Keratinocyte (primary cell): ENCODE measurements at regions not wholly inside any gene's neighbourhood (a gene's known extent, or its start where the extent isn't known, plus 50 kb on each side); places are given as distances from the start of the nearest gene placed in this dataset.

Experiments
- DNase-seq: peaks from one replicate; pipeline ENCODE4 v3.0.0-alpha.2; 2011; ENCODE audit warnings: low read depth, missing footprints, low spot score
- FAIRE-seq: peaks from 2 replicates; lab custom pipeline; 2011; peaks lifted over from hg19 to GRCh38; lab: Jason Lieb, UNC
- H2AFZ ChIP-seq: 2 replicates; pipeline ENCODE4 v1.6.0; 2012; ENCODE audit warnings: low read length, control low read depth, inconsistent platforms; ENCODE audit not compliant: control insufficient read depth
- H3K27ac ChIP-seq: 2 replicates; pipeline ENCODE4 v1.5.1; 2011; ENCODE audit warnings: low read length; ENCODE audit not compliant: control insufficient read depth, insufficient read depth
- H3K27me3 ChIP-seq: 3 replicates; pipeline ENCODE4 v1.6.0; 2011; ENCODE audit warnings: low read length; ENCODE audit not compliant: control insufficient read depth, insufficient read depth; ENCODE audit errors: extremely low read depth
- H3K36me3 ChIP-seq, 2 experiments: 2 replicates in 1 of 2; 3 replicates in 1 of 2; pipeline ENCODE4 v1.5.1; 2011; ENCODE audit warnings: low read length in 2 of 2, mild to moderate bottlenecking in 1 of 2; ENCODE audit not compliant: control insufficient read depth in 2 of 2, insufficient read depth in 2 of 2; ENCODE audit errors: extremely low read depth in 1 of 2
- H3K4me1 ChIP-seq: 3 replicates; pipeline ENCODE4 v1.5.1; 2011; ENCODE audit warnings: low read length; ENCODE audit not compliant: control insufficient read depth, insufficient read depth; ENCODE audit errors: extremely low read depth
- H3K4me2 ChIP-seq: 3 replicates; pipeline ENCODE4 v1.6.0; 2011; ENCODE audit warnings: low read depth, low read length; ENCODE audit not compliant: control insufficient read depth, insufficient read depth; ENCODE audit errors: extremely low read depth
- H3K4me3 ChIP-seq, 3 experiments: fragments of 200-600 bp in 1 of 3; sonication (generic) in 1 of 3; 2 replicates in 2 of 3; 3 replicates in 1 of 3; pipeline ENCODE4 v1.5.1; 2011 to 2016; ENCODE audit warnings: low read length in 3 of 3, mild to moderate bottlenecking in 3 of 3, control low read depth in 2 of 3, inconsistent platforms in 1 of 3, low read depth in 1 of 3, mixed read lengths in 1 of 3, mixed run types in 1 of 3, moderate library complexity in 1 of 3; ENCODE audit not compliant: control insufficient read depth in 2 of 3, insufficient read depth in 2 of 3; ENCODE audit errors: extremely low read depth in 1 of 3
- H3K79me2 ChIP-seq: 2 replicates; pipeline ENCODE4 v1.6.0; 2012; ENCODE audit warnings: low read length; ENCODE audit not compliant: control insufficient read depth, insufficient read depth
- H3K9ac ChIP-seq: 3 replicates; pipeline ENCODE4 v1.6.0; 2011; ENCODE audit warnings: low read length; ENCODE audit not compliant: control insufficient read depth, insufficient read depth; ENCODE audit errors: extremely low read depth
- H3K9me1 ChIP-seq: 3 replicates; pipeline ENCODE4 v1.6.0; 2011; ENCODE audit warnings: low read length; ENCODE audit not compliant: control insufficient read depth, insufficient read depth; ENCODE audit errors: extremely low read depth
- H3K9me3 ChIP-seq: 2 replicates; pipeline ENCODE4 v1.5.1; 2012; ENCODE audit warnings: low read depth, low read length; ENCODE audit not compliant: control insufficient read depth
- H4K20me1 ChIP-seq: 3 replicates; pipeline ENCODE4 v1.6.0; 2011; ENCODE audit warnings: low read length; ENCODE audit not compliant: control insufficient read depth, insufficient read depth; ENCODE audit errors: extremely low read depth
- EZH2 ChIP-seq: IDR thresholded peaks from one replicate; pipeline ENCODE4 v1.6.1; 2012; ENCODE audit warnings: inconsistent platforms, mild to moderate bottlenecking, low read length, moderate library complexity
- dilution Hi-C: fragments of 300-500 bp; cut with MboI; formaldehyde crosslinking; loops from one replicate; pipeline ENCODE4 v1.7.0; 2020; ENCODE audit warnings: low sequenced_read_pairs; ENCODE audit not compliant: extremely low pct_ligation_motif_present
- TF ChIP-seq, protein P1 (sequence below), 3 experiments: IDR thresholded peaks in 1 of 3; conservative IDR thresholded peaks in 1 of 3; optimal IDR thresholded peaks in 1 of 3; 2 replicates in 2 of 3; 3 replicates in 1 of 3; pipeline versions ENCODE3 to v1.5.1; 2011; ENCODE audit warnings: low read length in 3 of 3, mild to moderate bottlenecking in 3 of 3, moderate library complexity in 2 of 3, control low read depth in 1 of 3, inconsistent platforms in 1 of 3; ENCODE audit not compliant: insufficient read depth in 2 of 3; ENCODE audit errors: extremely low read depth in 1 of 3

DNA sequence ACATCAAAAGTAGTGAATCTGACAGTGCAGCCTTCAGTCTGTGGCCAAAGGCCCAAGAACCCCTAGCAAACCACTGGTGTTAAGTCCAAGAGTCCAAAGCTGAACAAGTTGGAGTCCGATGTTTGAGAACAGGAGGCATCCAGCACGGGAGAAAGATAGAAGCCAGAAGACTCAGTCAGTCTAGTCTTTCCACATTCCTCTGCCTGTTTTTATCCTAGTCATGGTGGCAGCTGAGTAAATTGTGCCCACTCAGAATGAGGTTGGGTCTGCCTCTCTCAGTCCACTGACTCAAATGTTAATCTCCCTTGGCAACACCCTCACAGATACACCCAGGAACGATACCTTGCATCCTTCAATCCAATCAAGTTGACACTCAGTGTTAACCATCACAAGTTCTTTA lies 1255.4 kb downstream of the LRFN5 start:
- Histone ChIP-seq H4K20me1 (no peaks in the 10 kb centered on the region), H3K9ac (no peak overlapping the region), H3K4me3 (no peak overlapping the region), H3K9me3 (no peaks in the 10 kb centered on the region), H3K36me3 (no peaks in the 10 kb centered on the region), H3K79me2 (no peaks in the 10 kb centered on the region), H3K27me3 (no peaks in the 10 kb centered on the region), H3K9me1 (no peaks in the 10 kb centered on the region), H2AFZ (no peak overlapping the region), H3K4me1 (no peaks in the 10 kb centered on the region), H3K4me2 (no peak overlapping the region), H3K27ac (no peak overlapping the region)
- DNase-seq (no peak), FAIRE-seq (no peak)
- dilution Hi-C loops, result no loop called here
- TF ChIP-seq, protein P1, sequence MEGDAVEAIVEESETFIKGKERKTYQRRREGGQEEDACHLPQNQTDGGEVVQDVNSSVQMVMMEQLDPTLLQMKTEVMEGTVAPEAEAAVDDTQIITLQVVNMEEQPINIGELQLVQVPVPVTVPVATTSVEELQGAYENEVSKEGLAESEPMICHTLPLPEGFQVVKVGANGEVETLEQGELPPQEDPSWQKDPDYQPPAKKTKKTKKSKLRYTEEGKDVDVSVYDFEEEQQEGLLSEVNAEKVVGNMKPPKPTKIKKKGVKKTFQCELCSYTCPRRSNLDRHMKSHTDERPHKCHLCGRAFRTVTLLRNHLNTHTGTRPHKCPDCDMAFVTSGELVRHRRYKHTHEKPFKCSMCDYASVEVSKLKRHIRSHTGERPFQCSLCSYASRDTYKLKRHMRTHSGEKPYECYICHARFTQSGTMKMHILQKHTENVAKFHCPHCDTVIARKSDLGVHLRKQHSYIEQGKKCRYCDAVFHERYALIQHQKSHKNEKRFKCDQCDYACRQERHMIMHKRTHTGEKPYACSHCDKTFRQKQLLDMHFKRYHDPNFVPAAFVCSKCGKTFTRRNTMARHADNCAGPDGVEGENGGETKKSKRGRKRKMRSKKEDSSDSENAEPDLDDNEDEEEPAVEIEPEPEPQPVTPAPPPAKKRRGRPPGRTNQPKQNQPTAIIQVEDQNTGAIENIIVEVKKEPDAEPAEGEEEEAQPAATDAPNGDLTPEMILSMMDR (optimal IDR thresholded peaks at IDR 0.05 in 1 of 3, IDR thresholded peaks at IDR 0.05 in 1 of 3, conservative IDR thresholded peaks at IDR 0.05 in 1 of 3; ENCODE audit: extremely low read depth in 1 of 3, insufficient read depth in 2 of 3, low read length in 3 of 3), result no peak
- TF ChIP-seq EZH2, result no peak

DNA sequence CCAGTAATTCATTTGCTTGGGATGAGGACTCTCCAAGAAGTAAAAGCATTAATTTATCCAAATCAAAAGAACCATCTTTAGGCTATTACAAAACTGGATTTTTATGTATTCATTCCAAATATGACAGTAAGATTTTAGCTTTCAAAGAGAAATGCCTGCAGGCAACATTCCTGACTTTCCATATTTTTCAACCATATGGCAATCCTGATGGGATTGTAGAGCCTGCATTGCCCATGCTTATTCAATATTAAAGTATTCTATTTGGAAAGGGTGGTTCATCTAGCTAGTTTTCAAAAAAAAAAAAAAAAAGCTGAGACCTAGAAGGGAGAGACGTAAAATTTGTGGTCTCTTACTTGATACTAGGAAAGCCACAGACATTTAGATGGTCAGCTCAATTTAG lies 1253.7 kb downstream of the LRFN5 start:
- FAIRE-seq, result no peak
- dilution Hi-C loops, result no loop called here
- TF ChIP-seq, protein P1 (optimal IDR thresholded peaks at IDR 0.05 in 1 of 3, IDR thresholded peaks at IDR 0.05 in 1 of 3, conservative IDR thresholded peaks at IDR 0.05 in 1 of 3; ENCODE audit: extremely low read depth in 1 of 3, insufficient read depth in 2 of 3, low read length in 3 of 3), result no peak
- TF ChIP-seq EZH2, result no peak

More for the DNA sequence above, 1253.7 kb downstream of the LRFN5 start:
- Histone ChIP-seq H3K4me2 (no peak overlapping the region), H3K9me3 (no peaks in the 10 kb centered on the region), H2AFZ (no peak overlapping the region), H3K79me2 (no peaks in the 10 kb centered on the region), H3K27me3 (no peaks in the 10 kb centered on the region), H3K27ac (no peak overlapping the region), H3K9ac (no peak overlapping the region), H3K9me1 (no peaks in the 10 kb centered on the region), H3K36me3 (no peaks in the 10 kb centered on the region), H3K4me3 (no peak overlapping the region), H4K20me1 (no peaks in the 10 kb centered on the region), H3K4me1 (no peaks in the 10 kb centered on the region)
- no peak for DNase-seq
